ENCODE measurements at regions not wholly inside any gene's neighbourhood (a gene's known extent, or its start where the extent isn't known, plus 50 kb on each side); places are given as distances from the start of the nearest gene placed in this dataset.

DNA sequence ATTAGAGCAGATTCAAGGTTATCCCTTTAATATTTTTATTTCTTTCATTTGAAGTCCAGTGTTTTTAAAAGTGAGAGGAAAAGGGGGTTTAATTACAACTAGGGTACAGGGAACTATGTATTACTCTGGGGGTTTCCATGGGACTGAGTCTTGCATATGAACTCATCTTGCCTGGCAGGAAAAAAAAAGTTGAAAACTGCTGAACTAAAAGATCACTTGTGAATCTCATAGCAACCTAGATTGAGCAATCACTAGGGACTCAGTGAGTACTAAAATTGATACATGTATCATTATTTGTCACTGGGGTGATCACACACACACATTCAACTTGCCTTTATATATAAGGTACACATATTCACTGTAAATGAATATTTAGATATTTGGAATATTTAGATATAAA is 180.7 kb upstream of the SFRP2 start:
- no peaks in the 10 kb centered on the region for H3K36me3 ChIP-seq
- no peaks in the 10 kb centered on the region for H3K4me1 ChIP-seq (replicated peaks)
- DNase-seq (ENCODE audit: low spot score) = no peak
- H3K9me3 ChIP-seq = no peaks in the 10 kb centered on the region
- TF ChIP-seq POLR2AphosphoS5 (IDR thresholded peaks at IDR 0.05) = no peak
- intact Hi-C loops (cut with DNase I) = no loop called here
- H3K4me3 ChIP-seq = no peak overlapping the region
- H3K27ac ChIP-seq = no peak overlapping the region
- no peaks in the 10 kb centered on the region for H3K27me3 ChIP-seq (replicated peaks; ENCODE audit: insufficient read depth)

DNA sequence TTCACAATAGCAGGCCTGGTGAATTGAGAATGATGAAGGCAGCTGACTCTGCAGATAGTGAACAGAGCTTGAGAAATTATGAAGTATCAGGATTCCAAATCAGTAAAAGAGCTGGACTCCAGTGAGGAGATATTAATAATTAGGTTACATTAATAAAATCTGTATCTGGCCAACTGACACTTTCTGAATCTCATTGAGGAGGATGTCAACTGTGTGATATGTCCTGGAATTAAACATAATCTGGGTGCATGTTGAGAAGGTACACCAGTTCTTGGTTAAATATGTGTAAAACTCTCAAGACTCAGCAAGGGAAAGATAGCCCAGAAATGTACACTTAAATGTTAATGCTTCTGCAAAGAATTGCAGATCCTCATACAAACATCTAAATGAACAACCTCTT is 177.8 kb upstream of the SFRP2 start:
- no peaks in the 10 kb centered on the region for H3K9me3 ChIP-seq
- no peak for DNase-seq (ENCODE audit: low spot score)
- no peaks in the 10 kb centered on the region for H3K27me3 ChIP-seq (replicated peaks; ENCODE audit: insufficient read depth)
- intact Hi-C loops (cut with DNase I) = no loop called here
- H3K27ac ChIP-seq = no peak overlapping the region
- H3K36me3 ChIP-seq = no peaks in the 10 kb centered on the region
- no peaks in the 10 kb centered on the region for H3K4me1 ChIP-seq (replicated peaks)
- TF ChIP-seq, protein P1, sequence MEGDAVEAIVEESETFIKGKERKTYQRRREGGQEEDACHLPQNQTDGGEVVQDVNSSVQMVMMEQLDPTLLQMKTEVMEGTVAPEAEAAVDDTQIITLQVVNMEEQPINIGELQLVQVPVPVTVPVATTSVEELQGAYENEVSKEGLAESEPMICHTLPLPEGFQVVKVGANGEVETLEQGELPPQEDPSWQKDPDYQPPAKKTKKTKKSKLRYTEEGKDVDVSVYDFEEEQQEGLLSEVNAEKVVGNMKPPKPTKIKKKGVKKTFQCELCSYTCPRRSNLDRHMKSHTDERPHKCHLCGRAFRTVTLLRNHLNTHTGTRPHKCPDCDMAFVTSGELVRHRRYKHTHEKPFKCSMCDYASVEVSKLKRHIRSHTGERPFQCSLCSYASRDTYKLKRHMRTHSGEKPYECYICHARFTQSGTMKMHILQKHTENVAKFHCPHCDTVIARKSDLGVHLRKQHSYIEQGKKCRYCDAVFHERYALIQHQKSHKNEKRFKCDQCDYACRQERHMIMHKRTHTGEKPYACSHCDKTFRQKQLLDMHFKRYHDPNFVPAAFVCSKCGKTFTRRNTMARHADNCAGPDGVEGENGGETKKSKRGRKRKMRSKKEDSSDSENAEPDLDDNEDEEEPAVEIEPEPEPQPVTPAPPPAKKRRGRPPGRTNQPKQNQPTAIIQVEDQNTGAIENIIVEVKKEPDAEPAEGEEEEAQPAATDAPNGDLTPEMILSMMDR (IDR thresholded peaks at IDR 0.05) = no peak
- TF ChIP-seq POLR2A (IDR thresholded peaks at IDR 0.05) (no peak), POLR2AphosphoS5 (IDR thresholded peaks at IDR 0.05) (no peak)
- H3K4me3 ChIP-seq = no peak overlapping the region

DNA sequence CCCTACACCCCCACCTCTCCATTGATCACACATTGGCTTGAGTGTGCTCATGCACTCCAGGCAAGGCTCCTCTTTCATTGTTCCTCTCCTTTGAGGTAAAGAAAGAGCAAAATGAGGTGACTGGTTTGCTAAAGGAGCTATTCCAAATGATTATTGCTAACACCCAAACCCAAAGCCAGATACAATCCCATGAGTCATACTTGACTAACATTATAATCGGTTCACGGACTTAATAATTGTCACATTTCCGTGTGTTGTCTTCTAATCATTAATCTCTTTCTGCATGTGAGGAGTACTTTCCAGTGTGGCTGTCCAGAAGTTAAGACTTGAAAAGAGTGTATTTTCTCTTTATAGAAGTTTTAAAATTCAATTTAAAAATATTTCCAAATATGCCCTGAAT is 174.3 kb upstream of the SFRP2 start:
- H3K4me1 ChIP-seq (replicated peaks) = no peaks in the 10 kb centered on the region
- WGBS = 62% methylated on average over 3 of the region's 3 CpGs
- TF ChIP-seq POLR2A (IDR thresholded peaks at IDR 0.05) = no peak
- TF ChIP-seq POLR2AphosphoS5 (IDR thresholded peaks at IDR 0.05) = no peak
- TF ChIP-seq, protein P1 (IDR thresholded peaks at IDR 0.05) = no peak
- no peak for DNase-seq (ENCODE audit: low spot score)
- no peaks in the 10 kb centered on the region for H3K27me3 ChIP-seq (replicated peaks; ENCODE audit: insufficient read depth)
- H3K9me3 ChIP-seq = no peaks in the 10 kb centered on the region
- no peak overlapping the region for H3K4me3 ChIP-seq
- H3K27ac ChIP-seq = no peak overlapping the region
- H3K36me3 ChIP-seq = no peaks in the 10 kb centered on the region
- intact Hi-C loops (cut with DNase I) = no loop called here

DNA sequence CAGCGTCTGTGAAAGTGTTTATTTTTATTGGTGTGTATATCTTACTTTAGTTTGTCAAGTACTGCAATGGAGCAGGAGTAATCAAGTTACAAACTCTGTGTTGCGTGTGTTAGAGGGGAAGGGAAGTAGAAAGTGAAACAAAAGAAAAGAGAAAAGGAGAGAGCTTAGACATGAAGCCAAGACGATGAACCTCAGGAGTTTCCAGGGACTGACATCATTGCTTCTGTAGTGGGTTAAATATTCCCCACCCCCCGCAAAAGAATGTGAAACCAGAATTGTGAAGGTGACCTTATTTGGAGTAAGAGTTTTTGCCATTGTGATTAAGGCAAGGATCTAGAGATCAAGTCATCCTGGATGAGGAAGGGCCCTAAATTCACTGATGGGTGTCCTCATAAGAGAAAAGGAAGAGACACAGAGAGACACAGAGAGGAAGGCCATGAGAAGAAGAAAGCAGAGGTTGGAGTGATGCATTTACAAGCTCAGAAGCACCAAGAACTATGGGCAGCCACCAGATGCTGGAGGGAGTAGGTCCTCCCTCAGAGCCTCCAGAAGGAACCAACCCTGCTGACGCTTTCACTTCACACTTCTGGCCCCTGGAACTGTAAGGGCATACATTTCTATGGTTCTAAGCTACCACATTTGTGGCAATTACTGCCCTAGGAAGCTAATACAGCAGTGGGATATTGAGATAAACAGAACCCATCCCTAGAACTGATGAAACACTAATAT is 173.6 kb upstream of the SFRP2 start:
- DNase-seq (ENCODE audit: low spot score) = no peak
- no peaks in the 10 kb centered on the region for H3K4me1 ChIP-seq (replicated peaks)
- intact Hi-C loops (cut with DNase I) = no loop called here
- H3K27ac ChIP-seq = no peak overlapping the region
- WGBS = 70% methylated on average over 5 of the region's 5 CpGs
- H3K36me3 ChIP-seq = no peaks in the 10 kb centered on the region
- no peaks in the 10 kb centered on the region for H3K9me3 ChIP-seq
- H3K27me3 ChIP-seq (replicated peaks; ENCODE audit: insufficient read depth) = no peaks in the 10 kb centered on the region
- H3K4me3 ChIP-seq = no peak overlapping the region
- TF ChIP-seq POLR2A (IDR thresholded peaks at IDR 0.05) = no peak
- TF ChIP-seq, protein P1 (IDR thresholded peaks at IDR 0.05) = no peak
- TF ChIP-seq POLR2AphosphoS5 (IDR thresholded peaks at IDR 0.05) = no peak

DNA sequence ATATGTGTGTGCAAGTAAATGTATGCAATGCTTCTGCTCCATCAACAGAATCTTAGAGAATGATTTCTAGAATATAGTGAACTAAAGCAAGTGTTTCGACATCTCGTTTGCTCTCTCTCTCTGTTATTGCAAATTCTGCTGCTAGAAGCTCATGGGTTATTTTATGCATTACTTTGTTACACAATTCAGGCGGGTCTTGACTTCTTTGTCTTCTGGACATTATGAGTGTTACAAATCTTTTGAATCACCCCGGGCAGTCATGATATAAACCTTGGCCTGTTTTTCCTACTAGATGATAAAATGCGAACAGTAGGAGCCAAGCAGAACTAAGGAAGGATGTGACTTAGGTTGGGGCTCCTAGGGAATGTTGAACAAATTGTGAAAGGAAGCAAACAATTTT is 166.4 kb upstream of the SFRP2 start:
- no peaks in the 10 kb centered on the region for H3K27me3 ChIP-seq (replicated peaks; ENCODE audit: insufficient read depth)
- no peak for DNase-seq (ENCODE audit: low spot score)
- 80% methylated on average over 5 of the region's 5 CpGs for WGBS
- H3K9me3 ChIP-seq = no peaks in the 10 kb centered on the region
- no peak overlapping the region for H3K27ac ChIP-seq
- H3K36me3 ChIP-seq = no peaks in the 10 kb centered on the region
- no peak overlapping the region for H3K4me3 ChIP-seq
- TF ChIP-seq, protein P1 (IDR thresholded peaks at IDR 0.05) = no peak
- intact Hi-C loops (cut with DNase I) = no loop called here
- no peaks in the 10 kb centered on the region for H3K4me1 ChIP-seq (replicated peaks)
